ENCODE measurements at regions not wholly inside any gene's neighbourhood (a gene's known extent, or its start where the extent isn't known, plus 50 kb on each side); places are given as distances from the start of the nearest gene placed in this dataset.

GRCh38 chr1:5812295-5812694, 179.9 kb downstream of the NPHP4 start:
- in situ Hi-C loops (cut with MboI; ENCODE audit: low sequenced_read_pairs): no loop called here

GRCh38 chr1:5811419-5811818, 180.8 kb downstream of the NPHP4 start:
- in situ Hi-C loops (cut with MboI; ENCODE audit: low sequenced_read_pairs): no loop called here

- in situ Hi-C loops (cut with MboI; ENCODE audit: low sequenced_read_pairs): no loop called here
These were observed 181.5 kb downstream of the NPHP4 start for GRCh38 chr1:5810553-5811270.

- in situ Hi-C loops (cut with MboI; ENCODE audit: low sequenced_read_pairs): no loop called here
These were observed 182.1 kb downstream of the NPHP4 start for GRCh38 chr1:5810131-5810530.

GRCh38 chr1:5809207-5809788, 182.9 kb downstream of the NPHP4 start:
- in situ Hi-C loops (cut with MboI; ENCODE audit: low sequenced_read_pairs): no loop called here

- in situ Hi-C loops (cut with MboI; ENCODE audit: low sequenced_read_pairs): no loop called here
These were observed 188.4 kb downstream of the NPHP4 start for GRCh38 chr1:5803851-5804250.

- in situ Hi-C loops (cut with MboI; ENCODE audit: low sequenced_read_pairs): no loop called here
These were observed 189.6 kb downstream of the NPHP4 start for GRCh38 chr1:5802606-5803005.

- in situ Hi-C loops (cut with MboI; ENCODE audit: low sequenced_read_pairs): no loop called here
These were observed 193.3 kb downstream of the NPHP4 start for GRCh38 chr1:5798904-5799303.

GRCh38 chr1:5798151-5798730, 194.0 kb downstream of the NPHP4 start:
- in situ Hi-C loops (cut with MboI; ENCODE audit: low sequenced_read_pairs): no loop called here

- in situ Hi-C loops (cut with MboI; ENCODE audit: low sequenced_read_pairs): no loop called here
These were observed 196.2 kb downstream of the NPHP4 start for GRCh38 chr1:5796028-5796427.

GRCh38 chr1:5794279-5794678, 197.9 kb downstream of the NPHP4 start:
- in situ Hi-C loops (cut with MboI; ENCODE audit: low sequenced_read_pairs): no loop called here

GRCh38 chr1:5793516-5793915, 198.7 kb downstream of the NPHP4 start:
- in situ Hi-C loops (cut with MboI; ENCODE audit: low sequenced_read_pairs): no loop called here

GRCh38 chr1:5781079-5781478, 211.1 kb downstream of the NPHP4 start:
- in situ Hi-C loops (cut with MboI; ENCODE audit: low sequenced_read_pairs): no loop called here

GRCh38 chr1:5780324-5780716, 211.9 kb downstream of the NPHP4 start:
- in situ Hi-C loops (cut with MboI; ENCODE audit: low sequenced_read_pairs): no loop called here

GRCh38 chr1:5779608-5780323, 212.5 kb downstream of the NPHP4 start:
- in situ Hi-C loops (cut with MboI; ENCODE audit: low sequenced_read_pairs): no loop called here

GRCh38 chr1:5776035-5776550, 216.1 kb downstream of the NPHP4 start:
- in situ Hi-C loops (cut with MboI; ENCODE audit: low sequenced_read_pairs): no loop called here

GRCh38 chr1:5774019-5774418, 218.2 kb downstream of the NPHP4 start:
- in situ Hi-C loops (cut with MboI; ENCODE audit: low sequenced_read_pairs): no loop called here

GRCh38 chr1:5771788-5772187, 220.4 kb downstream of the NPHP4 start:
- in situ Hi-C loops (cut with MboI; ENCODE audit: low sequenced_read_pairs): no loop called here

- in situ Hi-C loops (cut with MboI; ENCODE audit: low sequenced_read_pairs): no loop called here
These were observed 221.1 kb downstream of the NPHP4 start for GRCh38 chr1:5770981-5771765.

- in situ Hi-C loops (cut with MboI; ENCODE audit: low sequenced_read_pairs): no loop called here
These were observed 222.5 kb downstream of the NPHP4 start for GRCh38 chr1:5769760-5770159.

- in situ Hi-C loops (cut with MboI; ENCODE audit: low sequenced_read_pairs): no loop called here
These were observed 223.1 kb downstream of the NPHP4 start for GRCh38 chr1:5769146-5769545.
